ENCODE measurements at regions not wholly inside any gene's neighbourhood (a gene's known extent, or its start where the extent isn't known, plus 50 kb on each side); places are given as distances from the start of the nearest gene placed in this dataset.

DNA sequence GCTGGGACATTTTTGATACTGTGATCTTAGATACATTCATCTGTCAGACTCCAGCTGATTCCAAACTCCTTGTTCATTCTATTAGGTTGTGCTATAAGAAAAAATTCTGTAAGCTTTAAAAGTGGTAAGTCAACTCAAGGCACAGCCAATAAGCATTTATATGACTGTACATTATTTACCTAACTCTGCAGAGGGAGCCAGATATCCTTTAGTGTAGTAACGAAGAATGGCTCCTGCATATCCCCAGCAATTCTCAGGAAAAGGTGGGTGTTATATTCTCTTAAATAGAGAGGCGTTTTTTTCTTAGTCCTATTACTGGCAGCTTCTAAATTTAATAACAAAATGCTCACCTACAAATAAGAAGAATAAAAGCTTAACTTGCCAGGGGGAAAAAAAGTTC, 374.3 kb upstream of the GOT2 start:
- TF ChIP-seq CTCF (IDR thresholded peaks at IDR 0.05; ENCODE audit: low read depth, low read length, poor library complexity, severe bottlenecking), result no peak
- no peak for TF ChIP-seq EZH2phosphoT487 (IDR thresholded peaks at IDR 0.05; ENCODE audit: borderline replicate concordance, low read length)

Data from DOHH2 (cell line).